Liver (tissue), 8 donors: ENCODE measurements at regions not wholly inside any gene's neighbourhood (a gene's known extent, or its start where the extent isn't known, plus 50 kb on each side); places are given as distances from the start of the nearest gene placed in this dataset.

Experiments
- DNase-seq: peaks from one replicate; pipeline ENCODE4 v3.0.0-alpha.2; 2017; ENCODE audit warnings: low spot score
- H3K27ac ChIP-seq, 2 donors: one replicate each; pipeline ENCODE4 v1.7.0; 2013; ENCODE audit warnings: inconsistent platforms in 2 of 2, low read length in 2 of 2, control low read depth in 1 of 2, low read depth in 1 of 2, mild to moderate bottlenecking in 1 of 2
- H3K27me3 ChIP-seq, 4 donors: one replicate each; pipeline versions ENCODE4 v1.6.1 to v1.7.0; 2013; ENCODE audit warnings: low read length in 3 of 4, inconsistent platforms in 1 of 4, mild to moderate bottlenecking in 1 of 4, moderate library complexity in 1 of 4; ENCODE audit not compliant: control insufficient read depth in 4 of 4, insufficient read depth in 4 of 4
- H3K36me3 ChIP-seq, 4 donors: one replicate each; pipeline versions ENCODE4 v1.6.1 to v1.7.0; 2013; ENCODE audit warnings: low read length in 3 of 4, mild to moderate bottlenecking in 3 of 4, low read depth in 1 of 4, moderate library complexity in 1 of 4; ENCODE audit not compliant: control insufficient read depth in 4 of 4, insufficient read depth in 3 of 4
- H3K4me1 ChIP-seq, 4 donors: one replicate each; pipeline versions ENCODE4 v1.6.1 to v1.7.0; 2013; ENCODE audit warnings: low read length in 3 of 4, mild to moderate bottlenecking in 3 of 4, moderate library complexity in 1 of 4; ENCODE audit not compliant: control insufficient read depth in 4 of 4, insufficient read depth in 4 of 4
- H3K4me3 ChIP-seq, 3 donors: one replicate each; pipeline versions ENCODE4 v1.6.1 to v1.7.0; 2013; ENCODE audit warnings: low read length in 3 of 3, control low read depth in 1 of 3, low read depth in 1 of 3, mild to moderate bottlenecking in 1 of 3
- H3K9ac ChIP-seq, 2 donors: one replicate each; pipeline ENCODE4 v1.7.0; 2013; ENCODE audit warnings: low read length in 2 of 2, mild to moderate bottlenecking in 2 of 2, moderate library complexity in 2 of 2, control low read depth in 1 of 2, low read depth in 1 of 2
- H3K9me3 ChIP-seq, 4 donors: one replicate each; pipeline versions ENCODE4 v1.6.1 to v1.7.0; 2013; ENCODE audit warnings: low read length in 3 of 4; ENCODE audit not compliant: control insufficient read depth in 4 of 4
- EGR1 ChIP-seq, 2 donors: IDR thresholded peaks; 2 replicates each; pipeline ENCODE4 v1.6.1; 2016 to 2018; ENCODE audit warnings: antibody characterized with exemption in 2 of 2, low read depth in 2 of 2
- FOXA1 ChIP-seq: IDR thresholded peaks from 2 replicates; pipeline ENCODE4 v1.6.1; 2016; ENCODE audit warnings: antibody characterized with exemption
- FOXA2 ChIP-seq: IDR thresholded peaks from 2 replicates; pipeline ENCODE4 v1.6.1; 2016; ENCODE audit warnings: antibody characterized with exemption
- GABPA ChIP-seq, 2 donors: IDR thresholded peaks in 1 of 2; conservative IDR thresholded peaks in 1 of 2; 2 replicates each; pipeline ENCODE4 v1.6.1; 2016; ENCODE audit warnings: antibody characterized with exemption in 2 of 2, mild to moderate bottlenecking in 1 of 2, moderate library complexity in 1 of 2
- HNF4A ChIP-seq, 2 donors: conservative IDR thresholded peaks; 2 replicates each; pipeline ENCODE4 v1.6.1; 2016; ENCODE audit warnings: antibody characterized with exemption in 2 of 2, mild to moderate bottlenecking in 2 of 2
- JUND ChIP-seq, 2 donors: IDR thresholded peaks; 2 replicates each; pipeline ENCODE4 v1.6.1; 2016; ENCODE audit warnings: antibody characterized with exemption in 2 of 2
- NR2F2 ChIP-seq: IDR thresholded peaks from 2 replicates; pipeline ENCODE4 v1.6.1; 2016; ENCODE audit warnings: antibody characterized with exemption
- RAD21 ChIP-seq, 2 donors: IDR thresholded peaks; 2 replicates each; pipeline ENCODE4 v1.6.1; 2016; ENCODE audit warnings: antibody characterized with exemption in 2 of 2, mild to moderate bottlenecking in 2 of 2
- RXRA ChIP-seq, 2 donors: IDR thresholded peaks; 2 replicates each; pipeline ENCODE4 v1.6.1; 2017 to 2018; ENCODE audit warnings: antibody characterized with exemption in 2 of 2, mild to moderate bottlenecking in 1 of 2
- SP1 ChIP-seq: IDR thresholded peaks from 2 replicates; pipeline ENCODE4 v1.6.1; 2018; ENCODE audit warnings: antibody characterized with exemption, mild to moderate bottlenecking
- TAF1 ChIP-seq: conservative IDR thresholded peaks from 2 replicates; pipeline ENCODE4 v1.6.1; 2016; ENCODE audit warnings: antibody characterized with exemption, mild to moderate bottlenecking
- YY1 ChIP-seq: IDR thresholded peaks from 2 replicates; pipeline ENCODE4 v1.6.1; 2016; ENCODE audit warnings: antibody characterized with exemption, mild to moderate bottlenecking
- WGBS: extraction: QIAGEN DNeasy Blood & Tissue Kit; methylation state at CpG from one replicate; pipeline ENCODE4 v1.1.7; 2013; 5-methylcytosine and 5-hydroxymethylcytosine counted together
- TF ChIP-seq, protein P1 (sequence below): IDR thresholded peaks from 2 replicates; pipeline ENCODE4 v1.6.1; 2016; ENCODE audit warnings: antibody characterized with exemption
- TF ChIP-seq, protein P2 (sequence below): IDR thresholded peaks from 2 replicates; pipeline ENCODE4 v1.6.1; 2016; ENCODE audit warnings: antibody characterized with exemption, mild to moderate bottlenecking
- TF ChIP-seq, protein P3 (sequence below): IDR thresholded peaks from 2 replicates; pipeline ENCODE4 v1.6.1; 2016; ENCODE audit warnings: antibody characterized with exemption
- TF ChIP-seq, protein P4 (sequence below): fragments of 150-350 bp; IDR thresholded peaks from 2 replicates; pipeline ENCODE4 v1.5.1; 2017; ENCODE audit warnings: improper control_type of control experiment, low read depth, low read length; ENCODE audit not compliant: missing input control
- donor health status: healthy.
- donor health status: healthy.
- donor health status: healthy.
- donor health status: healthy.
- donor health status: healthy.

DNA sequence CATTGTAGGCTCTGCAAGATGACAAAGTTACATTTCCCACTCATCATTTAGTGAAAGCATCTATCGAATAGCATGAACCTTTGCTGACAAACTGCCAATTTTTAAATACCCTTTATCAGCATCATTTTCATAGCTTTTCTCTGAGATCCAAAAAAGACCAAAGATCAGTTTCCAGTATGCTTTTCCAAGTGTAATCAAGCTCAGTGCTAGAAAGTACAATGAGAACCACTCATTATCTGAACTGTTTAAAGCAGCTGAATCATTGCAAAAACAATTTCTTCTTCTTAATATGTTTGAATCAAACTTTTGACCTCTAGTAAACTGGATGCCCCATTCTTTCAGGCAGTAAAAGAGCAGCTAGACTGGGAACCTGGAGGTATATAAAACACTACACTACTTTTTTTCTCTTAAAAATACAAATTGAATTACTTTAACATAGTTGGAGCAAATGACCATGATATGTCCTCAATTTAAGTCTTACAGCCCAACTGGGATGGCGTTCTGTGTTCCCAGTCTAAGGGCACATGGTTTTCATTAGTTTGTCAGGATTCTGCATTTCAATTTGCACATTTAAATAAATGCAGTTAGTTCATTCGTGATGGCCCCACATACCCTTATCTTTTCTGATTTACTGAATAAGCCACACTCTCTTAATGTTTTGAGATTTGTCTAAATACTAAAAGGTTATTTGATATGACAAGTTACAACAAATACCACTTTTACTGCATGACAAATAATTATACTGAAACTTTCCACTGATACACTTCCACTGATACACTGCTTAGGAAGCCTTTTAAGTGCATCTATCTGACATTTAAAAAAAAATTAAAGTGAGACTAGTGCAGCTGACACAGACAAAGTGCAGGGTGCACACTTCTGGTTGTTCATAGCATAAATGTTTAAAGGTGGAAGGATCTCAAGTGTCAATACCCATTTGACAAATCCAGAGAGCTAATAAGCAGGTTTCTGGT lies 146.0 kb upstream of the FRMD4B start:
- Histone ChIP-seq H3K9me3 (no peaks in the 10 kb centered on the region), H3K4me3 (no peak overlapping the region), H3K27me3 (no peaks in the 10 kb centered on the region), H3K9ac (no peak overlapping the region), H3K36me3 (no peaks in the 10 kb centered on the region), H3K4me1 (peaks cover 0 to 5% (median under 1%) of the 10 kb centered on the region in 4 donors), H3K27ac (no peak overlapping the region)
- TF ChIP-seq HNF4A (conservative IDR thresholded peaks at IDR 0.05) (no peak), NR2F2 (no peak), YY1 (no peak), RXRA (IDR thresholded peaks at IDR 0.05) (no peak), GABPA (IDR thresholded peaks at IDR 0.05 in 1 of 2, conservative IDR thresholded peaks at IDR 0.05 in 1 of 2) (no peak)
- TF ChIP-seq, protein P1, sequence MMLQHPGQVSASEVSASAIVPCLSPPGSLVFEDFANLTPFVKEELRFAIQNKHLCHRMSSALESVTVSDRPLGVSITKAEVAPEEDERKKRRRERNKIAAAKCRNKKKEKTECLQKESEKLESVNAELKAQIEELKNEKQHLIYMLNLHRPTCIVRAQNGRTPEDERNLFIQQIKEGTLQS = no peak
- TF ChIP-seq, protein P2, sequence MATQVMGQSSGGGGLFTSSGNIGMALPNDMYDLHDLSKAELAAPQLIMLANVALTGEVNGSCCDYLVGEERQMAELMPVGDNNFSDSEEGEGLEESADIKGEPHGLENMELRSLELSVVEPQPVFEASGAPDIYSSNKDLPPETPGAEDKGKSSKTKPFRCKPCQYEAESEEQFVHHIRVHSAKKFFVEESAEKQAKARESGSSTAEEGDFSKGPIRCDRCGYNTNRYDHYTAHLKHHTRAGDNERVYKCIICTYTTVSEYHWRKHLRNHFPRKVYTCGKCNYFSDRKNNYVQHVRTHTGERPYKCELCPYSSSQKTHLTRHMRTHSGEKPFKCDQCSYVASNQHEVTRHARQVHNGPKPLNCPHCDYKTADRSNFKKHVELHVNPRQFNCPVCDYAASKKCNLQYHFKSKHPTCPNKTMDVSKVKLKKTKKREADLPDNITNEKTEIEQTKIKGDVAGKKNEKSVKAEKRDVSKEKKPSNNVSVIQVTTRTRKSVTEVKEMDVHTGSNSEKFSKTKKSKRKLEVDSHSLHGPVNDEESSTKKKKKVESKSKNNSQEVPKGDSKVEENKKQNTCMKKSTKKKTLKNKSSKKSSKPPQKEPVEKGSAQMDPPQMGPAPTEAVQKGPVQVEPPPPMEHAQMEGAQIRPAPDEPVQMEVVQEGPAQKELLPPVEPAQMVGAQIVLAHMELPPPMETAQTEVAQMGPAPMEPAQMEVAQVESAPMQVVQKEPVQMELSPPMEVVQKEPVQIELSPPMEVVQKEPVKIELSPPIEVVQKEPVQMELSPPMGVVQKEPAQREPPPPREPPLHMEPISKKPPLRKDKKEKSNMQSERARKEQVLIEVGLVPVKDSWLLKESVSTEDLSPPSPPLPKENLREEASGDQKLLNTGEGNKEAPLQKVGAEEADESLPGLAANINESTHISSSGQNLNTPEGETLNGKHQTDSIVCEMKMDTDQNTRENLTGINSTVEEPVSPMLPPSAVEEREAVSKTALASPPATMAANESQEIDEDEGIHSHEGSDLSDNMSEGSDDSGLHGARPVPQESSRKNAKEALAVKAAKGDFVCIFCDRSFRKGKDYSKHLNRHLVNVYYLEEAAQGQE = no peak
- WGBS = 70% methylated on average over 3 of the region's 3 CpGs
- DNase-seq = no peak

DNA sequence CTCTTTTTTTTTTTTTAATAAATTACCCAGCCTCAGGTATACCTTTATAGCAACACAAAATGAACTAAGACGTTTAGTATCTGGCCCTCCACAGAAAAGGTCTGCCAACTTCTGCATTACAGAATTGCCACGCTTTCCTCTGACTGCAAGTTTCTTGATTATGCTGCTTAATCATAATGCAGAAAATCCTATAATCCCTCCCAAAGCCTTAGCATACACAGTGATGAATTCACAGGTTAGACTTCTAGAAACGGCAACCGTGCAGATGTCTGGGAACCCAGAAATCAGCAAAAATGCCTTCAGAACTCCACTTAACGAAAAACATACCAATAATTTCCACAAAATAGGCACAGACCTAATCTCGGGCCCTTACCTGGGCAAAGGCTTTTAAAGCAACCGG lies 144.7 kb upstream of the FRMD4B start:
- H3K4me1 ChIP-seq = peaks cover 0 to 5% (median 1%) of the 10 kb centered on the region in 4 donors
- no peaks in the 10 kb centered on the region for H3K36me3 ChIP-seq
- H3K27me3 ChIP-seq = no peaks in the 10 kb centered on the region
- H3K9ac ChIP-seq = no peak overlapping the region
- TF ChIP-seq GABPA (IDR thresholded peaks at IDR 0.05 in 1 of 2, conservative IDR thresholded peaks at IDR 0.05 in 1 of 2) (no peak), YY1 (no peak), FOXA2 (no peak), RXRA (IDR thresholded peaks at IDR 0.05) (no peak), HNF4A (conservative IDR thresholded peaks at IDR 0.05) (no peak), SP1 (no peak), RAD21 (IDR thresholded peaks at IDR 0.05) (no peak)
- DNase-seq = no peak
- H3K4me3 ChIP-seq = no peak overlapping the region
- H3K27ac ChIP-seq = no peak overlapping the region
- H3K9me3 ChIP-seq = no peaks in the 10 kb centered on the region
- 84% methylated on average over 7 of the region's 7 CpGs for WGBS

DNA sequence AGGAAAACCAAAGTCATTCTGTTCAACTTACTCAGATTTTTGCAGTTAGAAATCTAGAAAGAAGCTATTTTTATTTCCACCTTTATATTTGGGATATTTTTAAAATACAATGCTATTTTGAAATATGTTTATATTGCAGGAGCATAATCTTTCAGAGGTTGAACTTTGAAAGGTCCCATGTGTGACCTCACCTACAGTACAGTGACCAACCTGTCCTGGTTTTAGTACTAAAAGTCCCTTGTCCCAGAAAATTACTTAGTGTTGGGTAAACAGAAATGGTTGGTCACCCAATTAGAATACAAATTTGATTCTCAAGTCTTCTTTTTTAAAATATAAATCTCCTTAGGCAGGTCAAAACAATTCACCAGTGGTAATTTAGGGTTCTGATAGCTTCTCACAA lies 141.6 kb upstream of the FRMD4B start:
- H3K4me1 ChIP-seq = peaks cover 0 to 8% (median 1%) of the 10 kb centered on the region in 4 donors
- H3K27me3 ChIP-seq = no peaks in the 10 kb centered on the region
- no peaks in the 10 kb centered on the region for H3K36me3 ChIP-seq
- no peak overlapping the region for H3K4me3 ChIP-seq
- H3K27ac ChIP-seq = no peak overlapping the region
- no peak for DNase-seq
- H3K9ac ChIP-seq = no peak overlapping the region
- H3K9me3 ChIP-seq = no peaks in the 10 kb centered on the region
- TF ChIP-seq JUND (IDR thresholded peaks at IDR 0.05) (no peak), GABPA (IDR thresholded peaks at IDR 0.05 in 1 of 2, conservative IDR thresholded peaks at IDR 0.05 in 1 of 2) (no peak), RXRA (IDR thresholded peaks at IDR 0.05) (no peak), FOXA2 (no peak), SP1 (no peak), EGR1 (IDR thresholded peaks at IDR 0.05; ENCODE audit: low read depth in 2 of 2) (no peak), FOXA1 (no peak), RAD21 (IDR thresholded peaks at IDR 0.05) (no peak), TAF1 (no peak)
- TF ChIP-seq, protein P3, sequence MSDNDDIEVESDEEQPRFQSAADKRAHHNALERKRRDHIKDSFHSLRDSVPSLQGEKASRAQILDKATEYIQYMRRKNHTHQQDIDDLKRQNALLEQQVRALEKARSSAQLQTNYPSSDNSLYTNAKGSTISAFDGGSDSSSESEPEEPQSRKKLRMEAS = no peak
- TF ChIP-seq, protein P2 = no peak
- TF ChIP-seq, protein P1 = no peak
- TF ChIP-seq, protein P4, sequence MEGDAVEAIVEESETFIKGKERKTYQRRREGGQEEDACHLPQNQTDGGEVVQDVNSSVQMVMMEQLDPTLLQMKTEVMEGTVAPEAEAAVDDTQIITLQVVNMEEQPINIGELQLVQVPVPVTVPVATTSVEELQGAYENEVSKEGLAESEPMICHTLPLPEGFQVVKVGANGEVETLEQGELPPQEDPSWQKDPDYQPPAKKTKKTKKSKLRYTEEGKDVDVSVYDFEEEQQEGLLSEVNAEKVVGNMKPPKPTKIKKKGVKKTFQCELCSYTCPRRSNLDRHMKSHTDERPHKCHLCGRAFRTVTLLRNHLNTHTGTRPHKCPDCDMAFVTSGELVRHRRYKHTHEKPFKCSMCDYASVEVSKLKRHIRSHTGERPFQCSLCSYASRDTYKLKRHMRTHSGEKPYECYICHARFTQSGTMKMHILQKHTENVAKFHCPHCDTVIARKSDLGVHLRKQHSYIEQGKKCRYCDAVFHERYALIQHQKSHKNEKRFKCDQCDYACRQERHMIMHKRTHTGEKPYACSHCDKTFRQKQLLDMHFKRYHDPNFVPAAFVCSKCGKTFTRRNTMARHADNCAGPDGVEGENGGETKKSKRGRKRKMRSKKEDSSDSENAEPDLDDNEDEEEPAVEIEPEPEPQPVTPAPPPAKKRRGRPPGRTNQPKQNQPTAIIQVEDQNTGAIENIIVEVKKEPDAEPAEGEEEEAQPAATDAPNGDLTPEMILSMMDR = no peak
